NCI-H82 (cell line): ENCODE measurements at regions not wholly inside any gene's neighbourhood (a gene's known extent, or its start where the extent isn't known, plus 50 kb on each side); places are given as distances from the start of the nearest gene placed in this dataset.
A peak's percentile ranks its signal among the peaks of the same experiment; 100 is the strongest.

Experiments
- DNase-seq: peaks from one replicate; lab custom pipeline; 2025; lab: John Stamatoyannopoulos, UW

GRCh38 chr11:15622231-15622890, 507.6 kb downstream of the INSC start:
- DNase-seq = peak; percentile 92

- no peak for DNase-seq
Measured at GRCh38 chr11:15624701-15625100, 510.0 kb downstream of the INSC start.

GRCh38 chr11:15625691-15626090, 511.0 kb downstream of the INSC start:
- no peak for DNase-seq

GRCh38 chr11:15627560-15627959, 512.8 kb downstream of the INSC start:
- no peak for DNase-seq

GRCh38 chr11:15629690-15630321, 515.1 kb downstream of the INSC start:
- peak; percentile 56 for DNase-seq

GRCh38 chr11:15630896-15631295, 516.2 kb downstream of the INSC start:
- no peak for DNase-seq

GRCh38 chr11:15635521-15635920, 520.8 kb downstream of the INSC start:
- DNase-seq = no peak

GRCh38 chr11:15636521-15637089, 521.9 kb downstream of the INSC start:
- DNase-seq = no peak

- DNase-seq = no peak
Measured at GRCh38 chr11:15638386-15638787, 523.7 kb downstream of the INSC start.

- peak; percentile 17 for DNase-seq
Measured at GRCh38 chr11:15640318-15640717, 525.6 kb downstream of the INSC start.

GRCh38 chr11:15641271-15642045, 526.7 kb downstream of the INSC start:
- no peak for DNase-seq

- no peak for DNase-seq
Measured at GRCh38 chr11:15645201-15645600, 530.5 kb downstream of the INSC start.

- no peak for DNase-seq
Measured at GRCh38 chr11:15649371-15650104, 534.8 kb downstream of the INSC start.

GRCh38 chr11:15650105-15650938, 535.6 kb downstream of the INSC start:
- peak; percentile 90 for DNase-seq

GRCh38 chr11:15651033-15651432, 536.3 kb downstream of the INSC start:
- no peak for DNase-seq

GRCh38 chr11:15651816-15652215, 537.1 kb downstream of the INSC start:
- no peak for DNase-seq

- DNase-seq = no peak
Measured at GRCh38 chr11:15653191-15653710, 538.5 kb downstream of the INSC start.

- no peak for DNase-seq
Measured at GRCh38 chr11:15654451-15654850, 539.7 kb downstream of the INSC start.

GRCh38 chr11:15655552-15655951, 540.8 kb downstream of the INSC start:
- no peak for DNase-seq

GRCh38 chr11:15657264-15657663, 542.5 kb downstream of the INSC start:
- peak; percentile 12 for DNase-seq

- no peak for DNase-seq
Measured at GRCh38 chr11:15660496-15660895, 545.8 kb downstream of the INSC start.
